Neural cell (in vitro differentiated cells): ENCODE measurements at regions not wholly inside any gene's neighbourhood (a gene's known extent, or its start where the extent isn't known, plus 50 kb on each side); places are given as distances from the start of the nearest gene placed in this dataset.

Experiments
- H2AFZ ChIP-seq: fragments of 200-600, 300-800 bp; sonication (generic), shearing (Covaris generic); 2 replicates; pipeline ENCODE4 v1.6.0; 2014; ENCODE audit warnings: low read depth, mild to moderate bottlenecking, antibody characterized with exemption, low read length, moderate library complexity
- H3F3A ChIP-seq: fragments of 200-600 bp; shearing (Covaris generic); 2 replicates; pipeline ENCODE4 v1.6.1; 2016; ENCODE audit warnings: mild to moderate bottlenecking, moderate library complexity, mixed read lengths, antibody characterized with exemption, low read length; ENCODE audit not compliant: insufficient read depth, poor library complexity, severe bottlenecking
- H3K27ac ChIP-seq: fragments of 200-600, 300-800 bp; sonication (generic), shearing (Covaris generic); 2 replicates; pipeline ENCODE4 v1.5.1; 2014; ENCODE audit warnings: mild to moderate bottlenecking, low read length, moderate library complexity
- H3K27me3 ChIP-seq: fragments of 300-800, 200-600 bp; sonication (generic), shearing (Covaris generic); 2 replicates; pipeline ENCODE4 v1.6.0; 2014; ENCODE audit warnings: mild to moderate bottlenecking, low read depth, low read length, moderate library complexity; ENCODE audit not compliant: insufficient read depth
- H3K36me3 ChIP-seq: fragments of 300-800, 200-600 bp; sonication (generic), shearing (Covaris generic); 2 replicates; pipeline ENCODE4 v1.5.1; 2014; ENCODE audit warnings: mild to moderate bottlenecking, antibody characterized with exemption, low read length, moderate library complexity; ENCODE audit not compliant: insufficient read depth
- H3K4me2 ChIP-seq: fragments of 300-800, 200-600 bp; sonication (generic), shearing (Covaris generic); 2 replicates; pipeline ENCODE4 v1.6.0; 2014; ENCODE audit warnings: mild to moderate bottlenecking, low read length
- H3K4me3 ChIP-seq: fragments of 300-800, 200-600 bp; sonication (generic), shearing (Covaris generic); 2 replicates; pipeline ENCODE4 v1.5.1; 2014; ENCODE audit warnings: mild to moderate bottlenecking, low read length, moderate library complexity
- H3K79me2 ChIP-seq: fragments of 200-600 bp; shearing (Covaris generic); replicated peaks from 2 replicates; pipeline ENCODE4 v1.6.0; 2014; ENCODE audit warnings: mild to moderate bottlenecking, low read length, moderate library complexity; ENCODE audit not compliant: insufficient read depth
- H3K9ac ChIP-seq: fragments of 300-800, 200-600 bp; sonication (generic), shearing (Covaris generic); 2 replicates; pipeline ENCODE4 v1.6.1; 2016; ENCODE audit warnings: mild to moderate bottlenecking, low read length, mixed read lengths
- H3K9me2 ChIP-seq: fragments of 200-600 bp; shearing (Covaris generic); 2 replicates; pipeline ENCODE4 v1.6.1; 2016; ENCODE audit warnings: mild to moderate bottlenecking, low read length, mixed read lengths; ENCODE audit not compliant: insufficient read depth
- H3K9me3 ChIP-seq: fragments of 200-600, 300-800 bp; sonication (generic), shearing (Covaris generic); 2 replicates; pipeline ENCODE4 v1.6.1; 2016; ENCODE audit warnings: mild to moderate bottlenecking, mixed run types, low read length, moderate library complexity, mixed read lengths
- H4K20me1 ChIP-seq: fragments of 200-600 bp; shearing (Covaris generic); 2 replicates; pipeline ENCODE4 v1.6.1; 2016; ENCODE audit warnings: mild to moderate bottlenecking, mixed run types; ENCODE audit not compliant: insufficient read depth
- CTCF ChIP-seq: fragments of 450-650 bp; IDR thresholded peaks from 2 replicates; pipeline ENCODE4 v1.5.1; 2014; ENCODE audit warnings: antibody characterized with exemption, mild to moderate bottlenecking, moderate library complexity; ENCODE audit not compliant: poor library complexity, severe bottlenecking
- EP300 ChIP-seq: fragments of 450-650 bp; conservative IDR thresholded peaks from 2 replicates; pipeline ENCODE4 v1.6.1; 2014; ENCODE audit warnings: antibody characterized with exemption, mild to moderate bottlenecking, moderate library complexity; ENCODE audit not compliant: poor library complexity, severe bottlenecking
- EZH2 ChIP-seq: fragments of 200-600, 300-800 bp; shearing (Covaris generic), sonication (generic); IDR thresholded peaks from 2 replicates; pipeline ENCODE4 v1.6.1; 2014; ENCODE audit warnings: antibody characterized with exemption, low read length, borderline replicate concordance, mild to moderate bottlenecking; ENCODE audit not compliant: insufficient read depth, poor library complexity, severe bottlenecking
- MXI1 ChIP-seq: fragments of 450-650 bp; conservative IDR thresholded peaks from 2 replicates; pipeline ENCODE4 v1.6.1; 2014; ENCODE audit warnings: antibody characterized with exemption, mild to moderate bottlenecking; ENCODE audit not compliant: poor library complexity, severe bottlenecking
- POLR2AphosphoS5 ChIP-seq: IDR thresholded peaks from 2 replicates; pipeline ENCODE4 v1.6.1; 2012
- RAD21 ChIP-seq: fragments of 450-650 bp; conservative IDR thresholded peaks from 2 replicates; pipeline ENCODE4 v1.6.1; 2014; ENCODE audit warnings: antibody characterized with exemption, mild to moderate bottlenecking, moderate library complexity
- REST ChIP-seq: IDR thresholded peaks from 2 replicates; pipeline ENCODE4 v1.6.1; 2012; ENCODE audit warnings: borderline replicate concordance
- SMC3 ChIP-seq: fragments of 450-650 bp; conservative IDR thresholded peaks from 2 replicates; pipeline ENCODE4 v1.6.1; 2014; ENCODE audit warnings: antibody characterized with exemption, mild to moderate bottlenecking, moderate library complexity; ENCODE audit not compliant: poor library complexity
- TAF1 ChIP-seq: IDR thresholded peaks from 2 replicates; pipeline ENCODE4 v1.6.1; 2012; ENCODE audit warnings: low read depth

- H3K27me3 ChIP-seq = no peaks in the 10 kb centered on the region
- H3K9me2 ChIP-seq = no peaks in the 10 kb centered on the region
- H3K27ac ChIP-seq = no peak overlapping the region
- no peaks in the 10 kb centered on the region for H3F3A ChIP-seq
- no peaks in the 10 kb centered on the region for H3K79me2 ChIP-seq
- H3K9me3 ChIP-seq = no peaks in the 10 kb centered on the region
- H3K4me3 ChIP-seq = no peak overlapping the region
- no peak overlapping the region for H3K9ac ChIP-seq
- H2AFZ ChIP-seq = no peak overlapping the region
- H4K20me1 ChIP-seq = no peaks in the 10 kb centered on the region
- no peak overlapping the region for H3K4me2 ChIP-seq
- H3K36me3 ChIP-seq = no peaks in the 10 kb centered on the region
- TF ChIP-seq RAD21 = no peak
- no peak for TF ChIP-seq POLR2AphosphoS5
- no peak for TF ChIP-seq SMC3
- no peak for TF ChIP-seq MXI1
- TF ChIP-seq REST = no peak
- TF ChIP-seq TAF1 = no peak
- TF ChIP-seq EZH2 = no peak
- TF ChIP-seq EP300 = no peak
- TF ChIP-seq CTCF = no peak
These were observed 270.6 kb upstream of the ZC3H12C start for GRCh38 chr11:109822436-109823102.

GRCh38 chr11:109828387-109828786, 264.8 kb upstream of the ZC3H12C start:
- Histone ChIP-seq H3K27me3 (no peaks in the 10 kb centered on the region), H3K4me3 (no peak overlapping the region), H3K79me2 (no peaks in the 10 kb centered on the region), H4K20me1 (no peaks in the 10 kb centered on the region), H3K27ac (no peak overlapping the region), H3K9me3 (no peaks in the 10 kb centered on the region), H2AFZ (no peak overlapping the region), H3K4me2 (no peak overlapping the region), H3K36me3 (no peaks in the 10 kb centered on the region), H3K9me2 (no peaks in the 10 kb centered on the region), H3F3A (no peaks in the 10 kb centered on the region), H3K9ac (no peak overlapping the region)
- TF ChIP-seq EP300 = no peak
- no peak for TF ChIP-seq CTCF
- TF ChIP-seq RAD21 = no peak
- no peak for TF ChIP-seq MXI1
- TF ChIP-seq POLR2AphosphoS5 = no peak
- TF ChIP-seq EZH2 = no peak
- no peak for TF ChIP-seq SMC3
- no peak for TF ChIP-seq TAF1
- TF ChIP-seq REST = no peak
